ENCODE measurements at regions not wholly inside any gene's neighbourhood (a gene's known extent, or its start where the extent isn't known, plus 50 kb on each side); places are given as distances from the start of the nearest gene placed in this dataset.

GRCh38 chr9:89975024-89975423 is 370.2 kb downstream of the GADD45G start:
- TF ChIP-seq CTCF (IDR thresholded peaks at IDR 0.05): no peak
- no peak for TF ChIP-seq POLR2AphosphoS5 (IDR thresholded peaks at IDR 0.05)
- TF ChIP-seq POLR2A (IDR thresholded peaks at IDR 0.05): no peak
- no peak for TF ChIP-seq EP300 (IDR thresholded peaks at IDR 0.05)

Data from gastroesophageal sphincter (tissue), 3 donors.